Adrenal gland (tissue), 9 donors: ENCODE measurements at regions not wholly inside any gene's neighbourhood (a gene's known extent, or its start where the extent isn't known, plus 50 kb on each side); places are given as distances from the start of the nearest gene placed in this dataset.

ENCODE experiments used
- DNase-seq, 7 donors: peaks; one replicate each; pipeline ENCODE4 v3.0.0-alpha.2; 2019 to 2020
- H3K27ac ChIP-seq, 5 donors: fragments of 200-600 bp; sonication (generic) in 4 of 5; 1 replicate in 3 of 5; 2 replicates in 2 of 5; pipeline versions ENCODE4 v1.5.1 to v1.8.0; 2016 to 2020; ENCODE audit warnings: mild to moderate bottlenecking in 1 of 5
- H3K27me3 ChIP-seq: fragments of 200-600 bp; 2 replicates; pipeline ENCODE4 v1.8.0; 2021
- H3K36me3 ChIP-seq, 2 donors: fragments of 200-600 bp; replicated peaks in 1 of 2; 1 replicate in 1 of 2; 2 replicates in 1 of 2; pipeline versions ENCODE4 v1.5.1 to v1.8.0; 2018 to 2022
- H3K4me1 ChIP-seq, 2 donors: fragments of 200-600 bp; replicated peaks in 1 of 2; 1 replicate in 1 of 2; 2 replicates in 1 of 2; pipeline versions ENCODE4 v1.5.1 to v1.8.0; 2018 to 2021
- H3K4me3 ChIP-seq, 4 donors: fragments of 200-600 bp; sonication (generic) in 3 of 4; one replicate each; pipeline ENCODE4 v1.5.1; 2016 to 2018
- H3K9me3 ChIP-seq, 3 donors: fragments of 200-600 bp; sonication (generic) in 1 of 3; replicated peaks in 1 of 3; 1 replicate in 2 of 3; 2 replicates in 1 of 3; pipeline versions ENCODE4 v1.5.1 to v1.8.0; 2016 to 2021
- CTCF ChIP-seq, 6 experiments: fragments of 450-650 bp in 4 of 6; fragments of 200-600 bp in 2 of 6; sonication (generic) in 1 of 6; IDR thresholded peaks; 1 replicate in 5 of 6; 2 replicates in 1 of 6; pipeline versions ENCODE4 v1.5.1 to v1.8.0; 2016 to 2021; ENCODE audit warnings: antibody characterized with exemption in 6 of 6, mild to moderate bottlenecking in 2 of 6, moderate library complexity in 1 of 6
- POLR2A ChIP-seq, 2 donors: fragments of 450-650 bp; IDR thresholded peaks; one replicate each; pipeline ENCODE4 v1.6.1; 2017; ENCODE audit warnings: antibody characterized with exemption in 2 of 2, mild to moderate bottlenecking in 2 of 2, moderate library complexity in 1 of 2
- WGBS, 4 donors: extraction: QIAGEN DNeasy Blood & Tissue Kit in 2 of 4; methylation state at CpG; one replicate each; pipeline versions ENCODE4 v1.1.5 to v1.1.7; 2013 to 2017; 5-methylcytosine and 5-hydroxymethylcytosine counted together
- intact Hi-C, 2 donors: fragments of 100-400 bp; cut with DNase I; formaldehyde crosslinking; loops; one replicate each; pipeline versions ENCODE4 v1.14.1 to v1.15.0; 2022 to 2023
- donor health status: healthy with polysubstance abuse.
- donor health status: Bipolar disorder and iron deficiency.
- donor health status: DM: yes; HTN: yes; CAD: no.
- donor health status: DM: no; HTN: no; CAD: no.
- donor health status: DM: no; HTN: no; CAD: no.

GRCh38 chr5:44506561-44506960 lies 117.3 kb upstream of the FGF10 start:
- 23 to 28% (median 26%) methylated on average over 3 of the region's 3 CpGs for WGBS, 4 donors
- Histone ChIP-seq H3K4me3 (no peak overlapping the region), H3K4me1 (no peaks in the 10 kb centered on the region), H3K27me3 (no peaks in the 10 kb centered on the region), H3K27ac (no peak overlapping the region), H3K9me3 (no peaks in the 10 kb centered on the region), H3K36me3 (no peaks in the 10 kb centered on the region)
- TF ChIP-seq POLR2A (IDR thresholded peaks at IDR 0.05) (no peak), CTCF (IDR thresholded peaks at IDR 0.05) (no peak)
- no peak for DNase-seq
- intact Hi-C loops: no loop called here

GRCh38 chr5:44499381-44499780 lies 110.2 kb upstream of the FGF10 start:
- TF ChIP-seq CTCF (IDR thresholded peaks at IDR 0.05) (no peak), POLR2A (IDR thresholded peaks at IDR 0.05) (no peak)
- H3K36me3 ChIP-seq: no peaks in the 10 kb centered on the region
- H3K27me3 ChIP-seq: no peaks in the 10 kb centered on the region
- no peaks in the 10 kb centered on the region for H3K4me1 ChIP-seq
- H3K4me3 ChIP-seq: no peak overlapping the region
- intact Hi-C loops: no loop called here
- 71 to 90% (median 80%) methylated on average over 1 of the region's 1 CpG for WGBS, 4 donors
- no peaks in the 10 kb centered on the region for H3K9me3 ChIP-seq
- DNase-seq: no peak
- H3K27ac ChIP-seq: no peak overlapping the region

- DNase-seq: no peak
- H3K27ac ChIP-seq: no peak overlapping the region
- no peak for TF ChIP-seq CTCF (IDR thresholded peaks at IDR 0.05)
- TF ChIP-seq POLR2A (IDR thresholded peaks at IDR 0.05): no peak
- H3K4me1 ChIP-seq: no peaks in the 10 kb centered on the region
- H3K4me3 ChIP-seq: no peak overlapping the region
- no peaks in the 10 kb centered on the region for H3K36me3 ChIP-seq
- no peaks in the 10 kb centered on the region for H3K27me3 ChIP-seq
- intact Hi-C loops: no loop called here
- WGBS, 4 donors: 63 to 84% (median 66%) methylated on average over 1 of the region's 1 CpG
- no peaks in the 10 kb centered on the region for H3K9me3 ChIP-seq
Measured at GRCh38 chr5:44497606-44498005, 108.4 kb upstream of the FGF10 start.

GRCh38 chr5:44495280-44495679 lies 106.1 kb upstream of the FGF10 start:
- DNase-seq: no peak
- Histone ChIP-seq H3K9me3 (no peaks in the 10 kb centered on the region), H3K4me3 (no peak overlapping the region), H3K36me3 (no peaks in the 10 kb centered on the region), H3K4me1 (no peaks in the 10 kb centered on the region), H3K27ac (no peak overlapping the region), H3K27me3 (no peaks in the 10 kb centered on the region)
- intact Hi-C loops: no loop called here
- TF ChIP-seq POLR2A (IDR thresholded peaks at IDR 0.05) (no peak), CTCF (IDR thresholded peaks at IDR 0.05) (no peak)
- WGBS, 4 donors: 49 to 70% (median 59%) methylated on average over 1 of the region's 1 CpG
